HL-60 (cell line): ENCODE measurements at regions not wholly inside any gene's neighbourhood (a gene's known extent, or its start where the extent isn't known, plus 50 kb on each side); places are given as distances from the start of the nearest gene placed in this dataset.

ENCODE experiments used
- DNase-seq, 2 experiments: peaks; one replicate each; pipeline ENCODE4 v3.0.0-alpha.2; 2010 to 2020; ENCODE audit warnings: low read depth in 1 of 2, low spot score in 1 of 2
- H3K27ac ChIP-seq: fragments of 250-450 bp; sonication (Bioruptor Pico); replicated peaks from 2 replicates; pipeline ENCODE4 v1.5.1; 2020; ENCODE audit warnings: mild to moderate bottlenecking, moderate library complexity
- H3K27me3 ChIP-seq: fragments of 250-450 bp; sonication (Bioruptor Pico); 2 replicates; pipeline ENCODE4 v1.5.1; 2021; ENCODE audit warnings: mild to moderate bottlenecking, moderate library complexity; ENCODE audit not compliant: insufficient read depth, poor library complexity, severe bottlenecking
- H3K4me3 ChIP-seq: replicated peaks from 2 replicates; pipeline ENCODE4 v1.5.1; 2011; ENCODE audit warnings: mild to moderate bottlenecking, control low read depth, low read length; ENCODE audit not compliant: insufficient read depth
- GABPA ChIP-seq: IDR thresholded peaks from 2 replicates; pipeline ENCODE4 v1.6.1; 2012; ENCODE audit warnings: low read depth
- POLR2AphosphoS5 ChIP-seq: IDR thresholded peaks from 2 replicates; pipeline ENCODE4 v1.6.1; 2012; ENCODE audit warnings: low read depth
- REST ChIP-seq: IDR thresholded peaks from 2 replicates; pipeline ENCODE4 v1.6.1; 2012; ENCODE audit warnings: low read depth; ENCODE audit not compliant: insufficient replicate concordance
- SPI1 ChIP-seq: IDR thresholded peaks from 2 replicates; pipeline ENCODE4 v1.6.1; 2012; ENCODE audit warnings: low read depth, mild to moderate bottlenecking, borderline replicate concordance
- TF ChIP-seq, protein P1 (sequence below): IDR thresholded peaks from one replicate; pipeline ENCODE4 v1.5.1; 2011; ENCODE audit warnings: low read length, control low read depth, inconsistent platforms; ENCODE audit not compliant: insufficient read depth

- Histone ChIP-seq H3K4me3 (no peak overlapping the region), H3K27ac (no peak overlapping the region), H3K27me3 (no peaks in the 10 kb centered on the region)
- TF ChIP-seq REST: no peak
- no peak for TF ChIP-seq SPI1
- TF ChIP-seq, protein P1, sequence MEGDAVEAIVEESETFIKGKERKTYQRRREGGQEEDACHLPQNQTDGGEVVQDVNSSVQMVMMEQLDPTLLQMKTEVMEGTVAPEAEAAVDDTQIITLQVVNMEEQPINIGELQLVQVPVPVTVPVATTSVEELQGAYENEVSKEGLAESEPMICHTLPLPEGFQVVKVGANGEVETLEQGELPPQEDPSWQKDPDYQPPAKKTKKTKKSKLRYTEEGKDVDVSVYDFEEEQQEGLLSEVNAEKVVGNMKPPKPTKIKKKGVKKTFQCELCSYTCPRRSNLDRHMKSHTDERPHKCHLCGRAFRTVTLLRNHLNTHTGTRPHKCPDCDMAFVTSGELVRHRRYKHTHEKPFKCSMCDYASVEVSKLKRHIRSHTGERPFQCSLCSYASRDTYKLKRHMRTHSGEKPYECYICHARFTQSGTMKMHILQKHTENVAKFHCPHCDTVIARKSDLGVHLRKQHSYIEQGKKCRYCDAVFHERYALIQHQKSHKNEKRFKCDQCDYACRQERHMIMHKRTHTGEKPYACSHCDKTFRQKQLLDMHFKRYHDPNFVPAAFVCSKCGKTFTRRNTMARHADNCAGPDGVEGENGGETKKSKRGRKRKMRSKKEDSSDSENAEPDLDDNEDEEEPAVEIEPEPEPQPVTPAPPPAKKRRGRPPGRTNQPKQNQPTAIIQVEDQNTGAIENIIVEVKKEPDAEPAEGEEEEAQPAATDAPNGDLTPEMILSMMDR: no peak
- no peak for TF ChIP-seq GABPA
- no peak for TF ChIP-seq POLR2AphosphoS5
- no peak for DNase-seq
Measured at GRCh38 chr21:41098076-41098475, 69.9 kb upstream of the BACE2 start.

GRCh38 chr21:41098481-41099042 lies 69.4 kb upstream of the BACE2 start:
- Histone ChIP-seq H3K27ac (no peak overlapping the region), H3K27me3 (no peaks in the 10 kb centered on the region), H3K4me3 (no peak overlapping the region)
- no peak for DNase-seq
- TF ChIP-seq, protein P1: no peak
- TF ChIP-seq GABPA: no peak
- TF ChIP-seq POLR2AphosphoS5: no peak
- no peak for TF ChIP-seq REST
- TF ChIP-seq SPI1: no peak

- no peak overlapping the region for H3K4me3 ChIP-seq
- DNase-seq: no peak
Measured at GRCh38 chr21:41100826-41101550, 67.0 kb upstream of the BACE2 start.

More at GRCh38 chr21:41100826-41101550, 67.0 kb upstream of the BACE2 start:
- H3K27ac ChIP-seq: no peak overlapping the region
- no peaks in the 10 kb centered on the region for H3K27me3 ChIP-seq
- TF ChIP-seq, protein P1: no peak
- no peak for TF ChIP-seq POLR2AphosphoS5
- TF ChIP-seq GABPA: no peak
- no peak for TF ChIP-seq REST
- no peak for TF ChIP-seq SPI1
